ENCODE measurements at regions not wholly inside any gene's neighbourhood (a gene's known extent, or its start where the extent isn't known, plus 50 kb on each side); places are given as distances from the start of the nearest gene placed in this dataset.
"Not testable (repeated sequence)": the region's sequence is repeated elsewhere in the genome, so short reads cannot be mapped to it uniquely, and the experiment has no call there.

DNA sequence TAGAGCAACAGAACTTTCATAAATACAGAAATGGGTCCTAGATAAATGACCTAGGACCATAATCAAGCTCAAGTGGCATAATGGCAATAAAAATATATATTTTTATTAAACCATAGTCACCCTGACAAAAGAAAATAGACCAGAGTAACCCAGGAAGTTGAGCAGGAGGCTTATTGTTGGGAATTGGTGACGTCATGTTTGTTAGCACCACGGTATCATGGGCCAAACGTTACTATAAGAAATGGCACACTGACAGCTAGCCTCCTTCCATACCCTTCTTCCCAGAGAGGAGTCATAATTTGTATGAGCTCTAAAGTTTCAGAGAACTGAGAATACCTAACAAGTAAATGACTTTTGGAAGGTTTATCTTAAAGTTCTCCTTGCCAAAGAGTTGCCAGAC, 1698.2 kb downstream of the REEP3 start:
- no peak for DNase-seq

DNA sequence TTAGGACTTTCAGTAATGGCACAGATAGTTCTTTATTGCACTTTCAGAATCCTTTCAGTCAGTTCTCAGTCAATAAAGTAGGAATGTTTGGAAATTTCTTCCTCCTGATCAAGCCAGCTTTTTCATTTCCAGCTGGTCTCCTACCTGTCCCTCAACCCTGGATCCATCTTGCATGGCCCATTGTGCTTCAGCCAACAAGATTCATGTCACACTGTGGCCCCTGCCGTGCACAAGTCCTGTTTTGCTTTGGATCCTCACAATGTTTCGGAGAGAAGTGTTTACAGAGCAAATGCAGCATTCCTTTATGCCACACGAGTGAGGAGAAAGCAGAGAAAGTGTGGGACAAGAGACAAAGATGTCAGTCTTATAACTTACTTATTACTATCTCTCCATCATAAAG, 1694.7 kb upstream of the LRRTM3 start:
- DNase-seq, result no peak

- DNase-seq, result no peak
Observed at GRCh38 chr10:65234261-65234660, 1691.6 kb upstream of the LRRTM3 start.

DNA sequence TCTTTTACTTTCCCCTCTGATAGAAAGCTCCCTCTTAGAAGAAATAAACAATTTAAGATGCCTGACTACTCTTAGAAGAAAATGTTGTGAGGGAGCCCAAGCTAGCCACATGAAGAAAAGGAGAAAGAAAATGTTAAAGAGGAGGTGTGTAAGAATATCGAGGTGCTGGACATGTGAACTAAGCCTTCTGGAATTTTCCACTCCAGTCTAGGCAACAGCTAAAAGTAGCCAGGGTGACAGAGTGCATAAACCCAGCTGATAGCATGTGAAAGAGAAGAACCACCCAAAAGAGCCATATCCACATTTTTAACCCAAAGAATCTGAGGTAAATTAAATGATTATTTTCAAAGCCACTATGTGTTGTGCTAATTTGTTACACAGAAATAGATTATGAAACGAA, 1690.6 kb upstream of the LRRTM3 start:
- DNase-seq, result no peak

- DNase-seq, result no peak
Observed at GRCh38 chr10:65235846-65236245, 1690.0 kb upstream of the LRRTM3 start.

- no peak for DNase-seq
Observed at GRCh38 chr10:65265451-65265954, 1660.3 kb upstream of the LRRTM3 start.

DNA sequence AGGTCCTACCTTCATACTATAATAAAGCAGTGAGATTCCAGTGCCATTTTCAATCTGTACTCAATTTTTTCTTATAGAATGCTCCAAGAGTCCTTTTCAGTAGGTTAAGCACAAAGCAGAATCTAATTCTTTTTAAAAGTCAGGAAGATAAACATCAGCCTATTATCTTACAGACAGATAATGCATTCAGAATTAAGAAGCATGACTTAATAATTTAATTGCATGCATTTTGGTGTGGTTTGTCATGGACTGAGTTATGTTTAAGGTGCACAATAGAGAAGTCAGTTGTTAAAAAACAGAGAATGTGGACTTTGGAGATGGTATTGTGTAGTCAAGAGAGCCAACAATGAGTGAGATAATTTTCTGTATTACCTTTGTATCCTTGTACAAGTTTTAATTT, 1656.3 kb upstream of the LRRTM3 start:
- DNase-seq, result not testable (repeated sequence)

GRCh38 chr10:65270969-65271368, 1654.9 kb upstream of the LRRTM3 start:
- no peak for DNase-seq

DNA sequence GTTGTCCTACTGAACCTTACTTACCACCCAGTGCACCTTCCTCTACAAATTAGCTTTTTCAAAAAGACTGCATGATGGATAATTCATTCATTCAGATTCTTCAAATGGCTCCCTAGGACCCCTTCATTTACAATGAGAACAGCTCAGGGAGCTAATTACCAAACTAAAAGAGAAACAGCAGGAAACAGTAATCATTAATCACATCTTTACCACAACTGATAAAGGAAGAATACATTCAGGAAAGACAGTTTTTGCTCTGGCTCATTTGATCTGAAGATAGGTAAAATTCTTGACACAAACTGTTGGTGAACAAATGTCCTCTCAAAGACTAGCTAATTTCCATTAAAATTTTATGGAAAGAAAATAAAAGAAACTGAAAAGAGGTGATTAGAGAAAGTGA, 1652.7 kb upstream of the LRRTM3 start:
- DNase-seq, result no peak

- DNase-seq, result no peak
Observed at GRCh38 chr10:65275296-65275695, 1650.5 kb upstream of the LRRTM3 start.

DNA sequence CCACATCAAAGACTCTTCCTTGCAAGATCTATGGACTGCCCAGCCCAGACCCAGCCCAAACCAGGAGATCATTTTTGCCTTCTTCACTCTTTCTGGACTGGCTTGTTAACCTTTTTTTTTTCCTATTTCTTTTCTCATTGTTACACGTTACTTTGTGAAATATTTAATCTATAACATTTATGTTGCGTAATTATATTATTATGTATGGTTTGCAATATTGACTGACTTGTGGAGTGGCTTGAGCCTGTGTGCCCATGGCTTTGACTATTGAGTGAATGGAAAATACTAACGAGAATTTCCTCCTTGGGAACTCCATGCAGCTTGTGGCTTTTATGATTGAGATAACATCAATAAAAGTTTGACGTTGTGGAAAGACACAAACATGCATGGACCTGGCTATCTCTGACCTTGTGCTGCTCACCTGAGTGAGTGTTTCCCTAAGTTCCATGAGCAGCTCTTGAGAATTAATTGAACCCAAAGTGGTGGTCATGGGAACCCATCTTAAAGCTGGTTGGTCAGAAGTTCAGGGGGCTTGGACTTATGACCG, 1641.3 kb upstream of the LRRTM3 start:
- DNase-seq, result no peak

DNA sequence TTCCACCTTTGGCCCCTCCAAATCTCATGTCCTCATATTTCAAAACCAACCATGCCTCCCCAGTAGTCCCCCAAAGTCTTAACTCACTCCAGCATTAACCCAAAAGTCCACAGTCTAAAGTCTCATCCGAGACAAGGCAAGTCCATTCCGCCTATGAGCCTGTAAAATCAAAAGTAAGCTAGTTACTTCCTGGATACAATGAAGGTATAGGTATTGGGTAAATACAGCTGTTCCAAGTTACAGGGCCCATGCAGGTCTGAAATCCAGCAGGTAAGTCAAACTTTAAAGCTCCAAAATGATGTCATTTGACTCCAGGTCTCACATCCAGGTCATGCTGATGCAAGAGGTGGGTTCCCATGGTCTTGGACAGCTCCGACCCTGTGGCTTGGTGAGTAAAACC, 1640.1 kb upstream of the LRRTM3 start:
- not testable (repeated sequence) for DNase-seq

- DNase-seq, result no peak
Observed at GRCh38 chr10:65291286-65291685, 1634.5 kb upstream of the LRRTM3 start.

- DNase-seq, result no peak
Observed at GRCh38 chr10:65292551-65292950, 1633.3 kb upstream of the LRRTM3 start.

DNA sequence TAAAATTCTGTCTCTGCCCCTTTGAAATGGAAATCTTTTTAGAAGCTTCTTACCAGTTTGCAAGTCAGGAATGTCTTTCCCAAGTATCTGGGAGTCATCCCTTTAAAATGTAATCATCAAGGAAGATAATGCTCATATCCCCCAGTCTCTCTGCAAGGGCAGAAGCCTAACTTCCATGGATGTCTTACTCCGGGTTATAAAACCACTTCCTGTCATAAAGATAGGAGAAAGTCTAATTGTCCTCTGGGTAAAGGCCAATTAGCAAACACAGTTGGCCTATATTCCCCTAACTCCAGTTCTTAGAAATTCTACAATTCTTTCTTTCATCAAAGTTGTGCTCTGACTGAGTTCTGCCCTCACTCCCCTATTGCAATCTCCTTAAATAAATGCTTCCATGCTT, 1631.5 kb upstream of the LRRTM3 start:
- no peak for DNase-seq

- no peak for DNase-seq
Observed at GRCh38 chr10:65301181-65301580, 1624.7 kb upstream of the LRRTM3 start.

GRCh38 chr10:65306201-65306600, 1619.6 kb upstream of the LRRTM3 start:
- DNase-seq, result no peak

- DNase-seq, result no peak
Observed at GRCh38 chr10:65312876-65313275, 1613.0 kb upstream of the LRRTM3 start.

GRCh38 chr10:65313406-65313805, 1612.4 kb upstream of the LRRTM3 start:
- no peak for DNase-seq

GRCh38 chr10:65314253-65314652, 1611.6 kb upstream of the LRRTM3 start:
- no peak for DNase-seq

- no peak for DNase-seq
Observed at GRCh38 chr10:65319493-65319892, 1606.3 kb upstream of the LRRTM3 start.

- DNase-seq, result no peak
Observed at GRCh38 chr10:65320236-65321026, 1605.4 kb upstream of the LRRTM3 start.

DNA sequence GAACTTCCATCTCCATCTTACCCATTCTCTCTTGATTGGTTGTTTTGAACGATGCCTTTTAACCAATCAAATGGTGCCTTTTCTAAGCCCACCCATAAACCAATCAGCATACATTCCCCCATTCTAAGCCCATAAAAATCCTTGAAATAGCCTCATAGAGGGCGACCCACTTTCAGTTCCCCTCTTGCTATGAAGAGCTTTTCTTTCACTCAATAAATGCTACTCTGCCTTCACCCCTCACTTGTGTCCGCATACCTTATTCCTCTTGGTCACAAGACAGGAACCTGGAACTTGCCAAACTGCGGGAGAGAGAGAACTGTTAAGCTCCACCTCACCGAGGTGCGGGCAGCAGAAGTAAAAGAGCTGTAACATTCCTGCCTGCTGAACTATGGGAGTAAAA, 1602.0 kb upstream of the LRRTM3 start:
- no peak for DNase-seq

DNA sequence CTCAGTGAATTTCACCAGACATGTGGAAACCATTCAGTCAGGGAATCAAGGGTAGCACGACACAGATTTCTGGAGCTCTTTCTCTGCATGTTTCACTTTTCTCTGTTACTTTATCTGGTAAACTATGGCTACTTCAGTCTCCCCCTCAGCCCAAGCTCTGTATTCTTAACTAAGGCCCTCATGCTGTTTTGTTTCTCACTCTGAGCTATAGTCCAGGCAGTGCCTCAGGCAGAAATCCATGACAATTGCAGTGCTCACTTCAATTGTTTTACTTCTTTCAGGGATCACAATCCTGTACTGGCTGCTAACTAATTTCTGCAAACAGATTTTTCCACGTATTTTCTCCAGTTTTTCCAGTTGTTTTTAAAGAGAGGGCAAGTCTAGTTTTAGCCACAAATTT, 1599.9 kb upstream of the LRRTM3 start:
- no peak for DNase-seq

DNA sequence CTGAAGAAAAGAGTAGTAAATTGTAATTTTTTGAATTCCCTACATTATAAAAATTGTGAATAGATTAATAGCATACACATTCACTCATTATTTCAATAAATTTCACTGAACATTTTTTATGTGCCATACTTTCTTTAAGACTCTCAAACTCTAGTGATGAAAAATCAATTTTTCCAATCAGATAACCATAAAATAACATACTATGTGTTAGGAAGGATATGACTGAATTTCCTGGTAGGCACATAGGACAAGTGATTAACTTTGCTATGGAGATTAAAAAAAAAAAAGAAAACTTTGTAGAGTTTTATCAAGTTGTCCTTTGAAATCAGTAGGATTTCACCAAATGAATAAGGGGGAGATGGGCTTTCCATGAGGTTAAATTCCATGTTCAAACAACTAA, 1597.3 kb upstream of the LRRTM3 start:
- DNase-seq, result no peak

Measured in NCI-H1436 (cell line).